PFSK-1 (cell line): ENCODE measurements at regions not wholly inside any gene's neighbourhood (a gene's known extent, or its start where the extent isn't known, plus 50 kb on each side); places are given as distances from the start of the nearest gene placed in this dataset.

Experiments
- FOXP2 ChIP-seq: optimal IDR thresholded peaks from 2 replicates; pipeline ENCODE3; 2011; ENCODE audit warnings: borderline replicate concordance, control low read depth, inconsistent platforms; ENCODE audit not compliant: insufficient read depth; ENCODE audit errors: extremely low read length, extremely low read depth
- POLR2AphosphoS5 ChIP-seq: IDR thresholded peaks from 2 replicates; pipeline ENCODE4 v1.6.1; 2012; ENCODE audit warnings: low read depth, mild to moderate bottlenecking, control low read depth, low read length, moderate library complexity
- SIN3A ChIP-seq: IDR thresholded peaks from 2 replicates; pipeline ENCODE4 v1.6.1; 2012; ENCODE audit warnings: mild to moderate bottlenecking, low read length, moderate library complexity, borderline replicate concordance; ENCODE audit not compliant: insufficient read depth
- TAF1 ChIP-seq: IDR thresholded peaks from 2 replicates; pipeline ENCODE4 v1.6.1; 2012; ENCODE audit warnings: low read length, control low read depth, borderline replicate concordance; ENCODE audit not compliant: insufficient read depth
- TF ChIP-seq, protein P1 (sequence below), 2 experiments: IDR thresholded peaks; 2 replicates each; pipeline versions ENCODE4 v1.6.1 to v1.8.0; 2011 to 2012; ENCODE audit warnings: low read depth in 2 of 2, low read length in 2 of 2, control low read depth in 1 of 2, inconsistent platforms in 1 of 2, mild to moderate bottlenecking in 1 of 2, moderate library complexity in 1 of 2; ENCODE audit not compliant: insufficient read depth in 1 of 2

GRCh38 chr1:238710697-238711096, 675.7 kb upstream of the CHRM3 start:
- TF ChIP-seq SIN3A, result no peak
- TF ChIP-seq POLR2AphosphoS5, result no peak
- TF ChIP-seq, protein P1, sequence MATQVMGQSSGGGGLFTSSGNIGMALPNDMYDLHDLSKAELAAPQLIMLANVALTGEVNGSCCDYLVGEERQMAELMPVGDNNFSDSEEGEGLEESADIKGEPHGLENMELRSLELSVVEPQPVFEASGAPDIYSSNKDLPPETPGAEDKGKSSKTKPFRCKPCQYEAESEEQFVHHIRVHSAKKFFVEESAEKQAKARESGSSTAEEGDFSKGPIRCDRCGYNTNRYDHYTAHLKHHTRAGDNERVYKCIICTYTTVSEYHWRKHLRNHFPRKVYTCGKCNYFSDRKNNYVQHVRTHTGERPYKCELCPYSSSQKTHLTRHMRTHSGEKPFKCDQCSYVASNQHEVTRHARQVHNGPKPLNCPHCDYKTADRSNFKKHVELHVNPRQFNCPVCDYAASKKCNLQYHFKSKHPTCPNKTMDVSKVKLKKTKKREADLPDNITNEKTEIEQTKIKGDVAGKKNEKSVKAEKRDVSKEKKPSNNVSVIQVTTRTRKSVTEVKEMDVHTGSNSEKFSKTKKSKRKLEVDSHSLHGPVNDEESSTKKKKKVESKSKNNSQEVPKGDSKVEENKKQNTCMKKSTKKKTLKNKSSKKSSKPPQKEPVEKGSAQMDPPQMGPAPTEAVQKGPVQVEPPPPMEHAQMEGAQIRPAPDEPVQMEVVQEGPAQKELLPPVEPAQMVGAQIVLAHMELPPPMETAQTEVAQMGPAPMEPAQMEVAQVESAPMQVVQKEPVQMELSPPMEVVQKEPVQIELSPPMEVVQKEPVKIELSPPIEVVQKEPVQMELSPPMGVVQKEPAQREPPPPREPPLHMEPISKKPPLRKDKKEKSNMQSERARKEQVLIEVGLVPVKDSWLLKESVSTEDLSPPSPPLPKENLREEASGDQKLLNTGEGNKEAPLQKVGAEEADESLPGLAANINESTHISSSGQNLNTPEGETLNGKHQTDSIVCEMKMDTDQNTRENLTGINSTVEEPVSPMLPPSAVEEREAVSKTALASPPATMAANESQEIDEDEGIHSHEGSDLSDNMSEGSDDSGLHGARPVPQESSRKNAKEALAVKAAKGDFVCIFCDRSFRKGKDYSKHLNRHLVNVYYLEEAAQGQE (IDR thresholded peaks at IDR 0.05; ENCODE audit: insufficient read depth in 1 of 2, low read depth in 2 of 2, low read length in 2 of 2), result no peak
- TF ChIP-seq FOXP2, result no peak
- TF ChIP-seq TAF1, result no peak
